ENCODE measurements at regions not wholly inside any gene's neighbourhood (a gene's known extent, or its start where the extent isn't known, plus 50 kb on each side); places are given as distances from the start of the nearest gene placed in this dataset.

- H3K27me3 ChIP-seq (ENCODE audit: insufficient read depth, low read length): no peaks in the 10 kb centered on the region
- H3K27ac Mint-ChIP-seq (ENCODE audit: unreplicated experiment): no peak overlapping the region
Measured at GRCh38 chr3:11919390-11919789, 72.7 kb upstream of the TAMM41 start.

GRCh38 chr3:11924518-11924917 is 77.8 kb upstream of the TAMM41 start:
- DNase-seq (ENCODE audit: low read depth) (no peak), FAIRE-seq (no peak)
- Histone ChIP-seq H3K9me3 (ENCODE audit: insufficient read depth, low read depth, low read length) (no peaks in the 10 kb centered on the region), H3K79me2 (ENCODE audit: insufficient read depth, low read length) (no peaks in the 10 kb centered on the region), H3K27me3 (ENCODE audit: insufficient read depth, low read length) (no peaks in the 10 kb centered on the region), H4K20me1 (ENCODE audit: insufficient read depth, low read length) (no peaks in the 10 kb centered on the region), H3K9ac (ENCODE audit: low read length) (no peak overlapping the region), H3K4me1 (ENCODE audit: insufficient read depth, low read length) (no peaks in the 10 kb centered on the region), H3K4me2 (ENCODE audit: low read length) (no peak overlapping the region), H3K4me3 (ENCODE audit: insufficient read depth, low read depth, low read length) (no peak overlapping the region), H2AFZ (ENCODE audit: low read depth, low read length) (no peak overlapping the region), H3K27ac (ENCODE audit: low read depth, low read length) (no peak overlapping the region), H3K36me3 (ENCODE audit: insufficient read depth, low read length) (no peaks in the 10 kb centered on the region)
- peaks cover 2% of the 10 kb centered on the region for H3K9me3 Mint-ChIP-seq (ENCODE audit: unreplicated experiment)
- no peak for TF ChIP-seq EZH2 (IDR thresholded peaks at IDR 0.05; ENCODE audit: insufficient read depth, low read length)
- no peak for TF ChIP-seq CTCF (IDR thresholded peaks at IDR 0.05; ENCODE audit: insufficient read depth, low read depth, low read length)
- peaks cover 7% of the 10 kb centered on the region for H3K27me3 Mint-ChIP-seq (ENCODE audit: low read depth, unreplicated experiment)
- no peaks in the 10 kb centered on the region for H3K36me3 Mint-ChIP-seq (ENCODE audit: low read depth, unreplicated experiment)
- H3K4me3 Mint-ChIP-seq (ENCODE audit: unreplicated experiment): no peak overlapping the region
- H3K27ac Mint-ChIP-seq (ENCODE audit: unreplicated experiment): no peak overlapping the region
- H3K4me1 Mint-ChIP-seq (ENCODE audit: low read depth, unreplicated experiment): no peaks in the 10 kb centered on the region

More at GRCh38 chr3:11919390-11919789, 72.7 kb upstream of the TAMM41 start:
- Histone ChIP-seq H3K36me3 (ENCODE audit: insufficient read depth, low read length) (no peaks in the 10 kb centered on the region), H3K4me2 (ENCODE audit: low read length) (no peak overlapping the region), H3K9me3 (ENCODE audit: insufficient read depth, low read depth, low read length) (no peaks in the 10 kb centered on the region), H3K27ac (ENCODE audit: low read depth, low read length) (no peak overlapping the region), H3K4me3 (ENCODE audit: insufficient read depth, low read depth, low read length) (no peak overlapping the region), H4K20me1 (ENCODE audit: insufficient read depth, low read length) (no peaks in the 10 kb centered on the region), H3K4me1 (ENCODE audit: insufficient read depth, low read length) (no peaks in the 10 kb centered on the region), H3K79me2 (ENCODE audit: insufficient read depth, low read length) (no peaks in the 10 kb centered on the region), H2AFZ (ENCODE audit: low read depth, low read length) (no peak overlapping the region), H3K9ac (ENCODE audit: low read length) (no peak overlapping the region)
- no peak for FAIRE-seq
- H3K27me3 Mint-ChIP-seq (ENCODE audit: low read depth, unreplicated experiment): peaks cover 12% of the 10 kb centered on the region
- no peaks in the 10 kb centered on the region for H3K36me3 Mint-ChIP-seq (ENCODE audit: low read depth, unreplicated experiment)
- H3K4me3 Mint-ChIP-seq (ENCODE audit: unreplicated experiment): no peak overlapping the region
- TF ChIP-seq CTCF (IDR thresholded peaks at IDR 0.05; ENCODE audit: insufficient read depth, low read depth, low read length) (no peak), EZH2 (IDR thresholded peaks at IDR 0.05; ENCODE audit: insufficient read depth, low read length) (no peak)
- H3K4me1 Mint-ChIP-seq (ENCODE audit: low read depth, unreplicated experiment): no peaks in the 10 kb centered on the region
- DNase-seq (ENCODE audit: low read depth): no peak
- peaks cover 7% of the 10 kb centered on the region for H3K9me3 Mint-ChIP-seq (ENCODE audit: unreplicated experiment)

GRCh38 chr3:11928381-11928780 is 75.8 kb upstream of the SYN2 start:
- Mint-ChIP-seq H3K36me3 (ENCODE audit: low read depth, unreplicated experiment) (no peaks in the 10 kb centered on the region), H3K27me3 (ENCODE audit: low read depth, unreplicated experiment) (peaks cover 9% of the 10 kb centered on the region), H3K4me3 (ENCODE audit: unreplicated experiment) (no peak overlapping the region), H3K4me1 (ENCODE audit: low read depth, unreplicated experiment) (no peaks in the 10 kb centered on the region), H3K27ac (ENCODE audit: unreplicated experiment) (no peak overlapping the region), H3K9me3 (ENCODE audit: unreplicated experiment) (peaks cover 5% of the 10 kb centered on the region)
- H3K27ac ChIP-seq (ENCODE audit: low read depth, low read length): no peak overlapping the region
- no peak for DNase-seq (ENCODE audit: low read depth)
- no peak overlapping the region for H3K9ac ChIP-seq (ENCODE audit: low read length)
- no peak for FAIRE-seq
- no peaks in the 10 kb centered on the region for H3K36me3 ChIP-seq (ENCODE audit: insufficient read depth, low read length)
- H3K4me1 ChIP-seq (ENCODE audit: insufficient read depth, low read length): no peaks in the 10 kb centered on the region
- H2AFZ ChIP-seq (ENCODE audit: low read depth, low read length): no peak overlapping the region
- TF ChIP-seq EZH2 (IDR thresholded peaks at IDR 0.05; ENCODE audit: insufficient read depth, low read length) (no peak), CTCF (IDR thresholded peaks at IDR 0.05; ENCODE audit: insufficient read depth, low read depth, low read length) (no peak)
- H3K27me3 ChIP-seq (ENCODE audit: insufficient read depth, low read length): no peaks in the 10 kb centered on the region
- H3K9me3 ChIP-seq (ENCODE audit: insufficient read depth, low read depth, low read length): no peaks in the 10 kb centered on the region
- no peaks in the 10 kb centered on the region for H4K20me1 ChIP-seq (ENCODE audit: insufficient read depth, low read length)
- no peak overlapping the region for H3K4me3 ChIP-seq (ENCODE audit: insufficient read depth, low read depth, low read length)
- no peaks in the 10 kb centered on the region for H3K79me2 ChIP-seq (ENCODE audit: insufficient read depth, low read length)
- no peak overlapping the region for H3K4me2 ChIP-seq (ENCODE audit: low read length)
